GM13976 (cell line): ENCODE measurements at regions not wholly inside any gene's neighbourhood (a gene's known extent, or its start where the extent isn't known, plus 50 kb on each side); places are given as distances from the start of the nearest gene placed in this dataset.

Experiments
- DNase-seq: peaks from one replicate; pipeline ENCODE4 v3.0.0; 2012; ENCODE audit warnings: low spot score
- in situ Hi-C: fragments of 300-500 bp; cut with MboI; formaldehyde crosslinking; loops from one replicate; pipeline ENCODE4 v1.12.0; 2022; ENCODE audit warnings: low sequenced_read_pairs, mixed read lengths, inconsistent platforms; ENCODE audit not compliant: unreplicated experiment
- TF ChIP-seq, protein P1 (sequence below): IDR thresholded peaks from 2 replicates; pipeline ENCODE4 v1.5.1; 2012; ENCODE audit warnings: borderline replicate concordance, mild to moderate bottlenecking; ENCODE audit not compliant: insufficient read depth; ENCODE audit errors: extremely low read depth, missing control alignments, control extremely low read depth

DNA sequence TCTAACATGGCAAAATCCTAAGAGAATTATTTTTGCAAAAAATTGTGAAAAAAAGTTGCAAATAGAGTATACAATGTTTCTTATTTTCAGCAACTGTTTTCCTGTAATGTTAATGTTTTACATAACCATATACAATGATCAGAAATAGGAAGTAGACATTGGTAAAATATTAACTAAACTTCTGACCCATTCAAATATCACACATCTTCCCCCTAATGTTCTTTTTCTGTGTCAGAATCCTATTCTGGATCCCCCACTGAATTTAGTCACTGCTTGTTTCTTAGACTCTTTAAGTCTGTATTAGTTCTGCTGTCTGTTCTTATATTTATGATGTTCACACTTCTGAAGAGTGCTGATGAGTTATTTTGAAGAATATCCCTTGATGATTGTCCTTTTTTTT, 62.0 kb downstream of the HFE start:
- in situ Hi-C loops, result no loop called here
- TF ChIP-seq, protein P1, sequence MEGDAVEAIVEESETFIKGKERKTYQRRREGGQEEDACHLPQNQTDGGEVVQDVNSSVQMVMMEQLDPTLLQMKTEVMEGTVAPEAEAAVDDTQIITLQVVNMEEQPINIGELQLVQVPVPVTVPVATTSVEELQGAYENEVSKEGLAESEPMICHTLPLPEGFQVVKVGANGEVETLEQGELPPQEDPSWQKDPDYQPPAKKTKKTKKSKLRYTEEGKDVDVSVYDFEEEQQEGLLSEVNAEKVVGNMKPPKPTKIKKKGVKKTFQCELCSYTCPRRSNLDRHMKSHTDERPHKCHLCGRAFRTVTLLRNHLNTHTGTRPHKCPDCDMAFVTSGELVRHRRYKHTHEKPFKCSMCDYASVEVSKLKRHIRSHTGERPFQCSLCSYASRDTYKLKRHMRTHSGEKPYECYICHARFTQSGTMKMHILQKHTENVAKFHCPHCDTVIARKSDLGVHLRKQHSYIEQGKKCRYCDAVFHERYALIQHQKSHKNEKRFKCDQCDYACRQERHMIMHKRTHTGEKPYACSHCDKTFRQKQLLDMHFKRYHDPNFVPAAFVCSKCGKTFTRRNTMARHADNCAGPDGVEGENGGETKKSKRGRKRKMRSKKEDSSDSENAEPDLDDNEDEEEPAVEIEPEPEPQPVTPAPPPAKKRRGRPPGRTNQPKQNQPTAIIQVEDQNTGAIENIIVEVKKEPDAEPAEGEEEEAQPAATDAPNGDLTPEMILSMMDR, result no peak
- no peak for DNase-seq

DNA sequence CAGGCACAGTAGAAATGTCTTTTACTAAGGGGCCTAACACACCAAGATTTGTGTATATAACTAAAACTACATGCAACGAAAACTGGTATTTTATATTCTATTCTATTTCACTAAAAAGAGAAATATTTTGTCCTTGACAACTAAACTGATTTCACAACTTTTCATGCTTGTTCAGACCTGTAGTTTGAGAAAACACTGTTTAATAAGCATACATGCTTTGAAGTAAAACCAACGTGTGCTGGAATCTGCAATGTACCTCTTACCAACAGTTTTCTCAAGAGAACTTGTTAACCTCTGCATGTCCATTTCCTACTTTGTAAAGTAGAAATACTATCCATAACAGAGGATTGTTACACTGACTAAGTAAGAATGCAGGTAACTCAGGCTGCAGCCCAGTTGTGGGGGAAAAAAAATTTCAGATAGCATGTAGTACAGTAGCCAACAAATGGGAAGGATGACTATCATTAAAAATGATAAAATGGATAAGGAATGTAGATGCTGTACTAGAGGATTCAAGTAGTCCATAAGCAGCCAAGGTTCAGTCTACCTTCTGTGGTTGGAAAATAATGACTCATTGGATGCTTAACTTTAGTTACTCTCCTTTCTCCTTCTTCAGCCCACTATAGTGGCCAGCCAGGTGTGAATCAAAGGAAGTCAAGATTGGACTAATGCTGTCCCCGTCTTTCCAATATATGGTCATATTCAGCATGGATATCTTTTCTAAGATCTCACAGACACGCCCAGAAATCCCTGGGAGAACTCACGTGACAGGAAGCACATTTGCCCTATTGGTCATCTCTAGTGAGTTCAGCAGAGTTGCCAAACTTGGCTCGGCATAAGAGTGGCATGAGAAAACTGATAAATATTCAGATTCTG, 65.2 kb downstream of the HFE start:
- TF ChIP-seq, protein P1, result no peak
- DNase-seq, result no peak
- in situ Hi-C loops, result no loop called here

DNA sequence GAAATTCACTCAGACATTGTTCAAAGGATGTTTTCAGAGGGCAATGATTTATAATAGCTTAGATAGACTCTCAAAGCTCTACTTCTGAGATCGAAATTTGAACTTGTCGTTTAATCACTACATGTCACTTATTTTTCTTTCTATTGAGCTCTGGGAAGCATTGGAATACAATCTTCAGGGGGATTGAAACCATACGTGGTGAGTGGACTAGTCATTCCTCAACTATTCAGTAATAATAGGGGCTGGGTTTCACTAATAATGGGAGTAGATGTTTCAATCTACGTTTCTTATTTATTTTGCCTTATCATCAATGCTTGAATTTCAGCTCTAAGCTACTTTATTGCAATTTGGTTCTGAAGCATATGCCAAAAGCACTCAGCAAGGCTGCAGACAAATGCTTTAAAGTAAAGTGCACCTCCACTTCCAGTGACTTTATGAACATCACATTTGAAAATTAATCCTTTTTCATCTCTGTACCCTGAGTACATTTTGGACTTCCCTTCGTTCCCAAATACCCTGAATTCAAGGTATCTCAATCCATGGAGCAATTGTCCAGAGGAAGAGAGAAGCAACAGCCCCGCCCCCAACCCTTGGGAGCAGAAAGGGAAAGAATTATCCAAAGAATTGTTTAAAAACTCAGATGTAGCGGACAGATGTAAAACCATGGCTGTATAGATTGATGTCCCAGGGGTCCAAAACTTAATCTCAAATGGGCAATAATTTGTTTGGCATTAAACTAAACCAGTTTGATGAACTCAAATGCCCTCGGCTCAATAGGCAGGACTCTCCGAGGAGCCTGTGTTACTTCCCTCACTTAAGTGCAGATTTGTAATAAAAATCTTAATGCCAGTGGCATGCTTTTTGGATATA, 68.1 kb downstream of the HFE start:
- in situ Hi-C loops, result no loop called here
- TF ChIP-seq, protein P1, result no peak

DNA sequence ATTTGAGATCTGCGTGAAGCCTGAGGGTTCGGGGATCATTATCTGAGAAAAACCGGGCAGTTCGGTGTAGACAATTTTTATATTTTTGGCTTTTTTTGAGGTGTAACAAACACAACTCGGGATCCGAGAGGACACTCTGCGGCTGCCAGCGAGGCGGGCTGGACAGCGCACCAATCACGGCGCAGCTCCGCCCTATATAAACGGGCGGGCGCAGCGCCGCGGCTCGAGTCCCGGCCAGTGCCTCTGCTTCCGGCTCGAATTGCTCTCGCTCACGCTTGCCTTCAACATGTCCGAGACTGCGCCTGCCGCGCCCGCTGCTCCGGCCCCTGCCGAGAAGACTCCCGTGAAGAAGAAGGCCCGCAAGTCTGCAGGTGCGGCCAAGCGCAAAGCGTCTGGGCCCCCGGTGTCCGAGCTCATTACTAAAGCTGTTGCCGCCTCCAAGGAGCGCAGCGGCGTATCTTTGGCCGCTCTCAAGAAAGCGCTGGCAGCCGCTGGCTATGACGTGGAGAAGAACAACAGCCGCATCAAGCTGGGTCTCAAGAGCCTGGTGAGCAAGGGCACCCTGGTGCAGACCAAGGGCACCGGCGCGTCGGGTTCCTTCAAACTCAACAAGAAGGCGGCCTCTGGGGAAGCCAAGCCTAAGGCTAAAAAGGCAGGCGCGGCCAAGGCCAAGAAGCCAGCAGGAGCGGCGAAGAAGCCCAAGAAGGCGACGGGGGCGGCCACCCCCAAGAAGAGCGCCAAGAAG, 69.0 kb downstream of the HFE start:
- TF ChIP-seq, protein P1, result no peak
- in situ Hi-C loops, result no loop called here
- DNase-seq, result peak; percentile 90

More for the DNA sequence above, 68.1 kb downstream of the HFE start:
- peak; percentile 57 for DNase-seq

DNA sequence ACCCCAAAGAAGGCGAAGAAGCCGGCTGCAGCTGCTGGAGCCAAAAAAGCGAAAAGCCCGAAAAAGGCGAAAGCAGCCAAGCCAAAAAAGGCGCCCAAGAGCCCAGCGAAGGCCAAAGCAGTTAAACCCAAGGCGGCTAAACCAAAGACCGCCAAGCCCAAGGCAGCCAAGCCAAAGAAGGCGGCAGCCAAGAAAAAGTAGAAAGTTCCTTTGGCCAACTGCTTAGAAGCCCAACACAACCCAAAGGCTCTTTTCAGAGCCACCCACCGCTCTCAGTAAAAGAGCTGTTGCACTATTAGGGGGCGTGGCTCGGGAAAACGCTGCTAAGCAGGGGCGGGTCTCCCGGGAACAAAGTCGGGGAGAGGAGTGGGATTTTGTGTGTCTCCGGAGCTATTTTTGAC, 69.6 kb downstream of the HFE start:
- in situ Hi-C loops, result no loop called here
- DNase-seq, result peak; percentile 38
- TF ChIP-seq, protein P1, result no peak

DNA sequence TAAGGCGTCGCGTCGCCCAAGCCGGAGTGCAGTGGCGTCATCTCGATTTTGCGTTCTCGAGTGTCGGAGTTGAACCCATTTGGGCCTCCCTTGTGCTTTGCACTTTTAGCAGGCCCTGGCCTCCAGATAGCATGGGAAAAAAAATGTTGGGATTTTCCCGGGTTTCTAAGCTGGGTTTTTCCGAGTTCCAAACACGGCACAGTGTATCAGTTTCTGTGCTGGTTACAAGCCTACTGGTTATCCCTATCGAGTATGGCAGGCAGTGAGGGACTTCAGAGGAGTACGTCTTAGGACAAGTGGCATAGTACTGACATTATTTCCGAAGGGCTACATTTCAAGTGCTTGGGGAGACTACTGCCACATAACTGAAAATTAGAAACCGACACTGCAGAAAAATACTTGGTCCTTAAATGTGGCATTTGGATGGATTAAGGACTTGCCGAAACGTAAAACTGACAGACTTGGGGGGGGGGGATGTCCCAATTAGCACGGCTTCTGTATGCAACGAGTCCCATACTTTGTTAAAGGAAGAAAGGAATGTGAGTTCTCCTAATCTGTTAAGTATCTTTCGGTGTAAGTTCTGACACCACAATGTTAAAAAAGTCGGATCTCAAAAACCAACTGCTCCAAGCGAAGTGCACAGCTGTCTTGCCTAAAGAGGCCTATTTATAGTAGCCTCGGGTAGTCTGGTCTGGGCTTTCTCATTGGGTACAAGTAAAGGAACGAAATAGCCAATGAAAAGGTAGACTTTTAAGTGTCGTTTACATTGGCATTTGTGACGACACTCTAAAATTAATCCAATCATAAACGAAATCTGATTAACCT, 70.2 kb downstream of the HFE start:
- in situ Hi-C loops, result no loop called here
- DNase-seq, result peak; percentile 89
- TF ChIP-seq, protein P1, result no peak
